B cell (primary cell): ENCODE measurements at regions not wholly inside any gene's neighbourhood (a gene's known extent, or its start where the extent isn't known, plus 50 kb on each side); places are given as distances from the start of the nearest gene placed in this dataset.

ENCODE experiments used
- ATAC-seq: fragments of 200-7000 bp; cut with Tn5 transposase; one replicate; pipeline ENCODE4 v1.10.0; 2021; ENCODE audit warnings: low read depth, mild to moderate bottlenecking, moderate number of reproducible peaks, moderate library complexity
- CTCF ChIA-PET: fragments of 350-600 bp; sonication (Branson Sonifier 250); formaldehyde crosslinking; loops from one replicate; lab custom pipeline; 2021; ENCODE audit warnings: antibody characterized with exemption, inconsistent platforms; lab: Charles Lee
- POLR2A ChIA-PET: fragments of 350-600 bp; sonication (Branson Sonifier 250); formaldehyde crosslinking; loops from one replicate; lab custom pipeline; 2021; ENCODE audit warnings: antibody characterized with exemption; lab: Charles Lee
- DNase-seq: peaks from one replicate; pipeline ENCODE4 v3.0.0; 2013
- H2AFZ ChIP-seq: 2 replicates; pipeline ENCODE4 v1.6.1; 2012; ENCODE audit warnings: mild to moderate bottlenecking, low read depth, low read length; ENCODE audit not compliant: insufficient read depth, poor library complexity, severe bottlenecking
- H3K27ac ChIP-seq, 2 donors: 1 replicate in 1 of 2; 2 replicates in 1 of 2; pipeline ENCODE4 v1.5.1; 2012 to 2013; ENCODE audit warnings: low read length in 2 of 2, mild to moderate bottlenecking in 2 of 2, moderate library complexity in 1 of 2
- H3K27me3 ChIP-seq, 4 experiments: fragments of 200-600 bp in 1 of 4; sonication (generic) in 1 of 4; replicated peaks in 1 of 4; 1 replicate in 2 of 4; 2 replicates in 2 of 4; pipeline versions ENCODE4 v1.6.1 to v1.7.0; 2013 to 2016; ENCODE audit warnings: low read length in 3 of 4, mild to moderate bottlenecking in 2 of 4, mixed read lengths in 1 of 4, moderate library complexity in 1 of 4; ENCODE audit not compliant: insufficient read depth in 4 of 4, control insufficient read depth in 3 of 4; ENCODE audit errors: control extremely low read depth in 1 of 4
- H3K36me3 ChIP-seq, 2 experiments: replicated peaks in 1 of 2; 1 replicate in 1 of 2; 2 replicates in 1 of 2; pipeline versions ENCODE4 v1.6.1 to v1.7.1; 2013; ENCODE audit warnings: low read length in 1 of 2; ENCODE audit not compliant: insufficient read depth in 2 of 2, control insufficient read depth in 1 of 2; ENCODE audit errors: control extremely low read depth in 1 of 2, extremely low read depth in 1 of 2
- H3K4me1 ChIP-seq, 2 donors: fragments of 200-600 bp in 1 of 2; sonication (generic) in 1 of 2; 1 replicate in 1 of 2; 2 replicates in 1 of 2; pipeline versions ENCODE4 v1.5.1 to v1.6.1; 2013 to 2017; ENCODE audit warnings: low read length in 2 of 2; ENCODE audit not compliant: control insufficient read depth in 2 of 2, insufficient read depth in 2 of 2
- H3K4me2 ChIP-seq: replicated peaks from 2 replicates; pipeline ENCODE3; 2012; ENCODE audit warnings: mild to moderate bottlenecking, low read depth, low read length; ENCODE audit not compliant: poor library complexity, severe bottlenecking
- H3K4me3 ChIP-seq, 5 experiments: fragments of 200-600 bp in 1 of 5; sonication (generic) in 1 of 5; 1 replicate in 3 of 5; 2 replicates in 2 of 5; pipeline versions ENCODE4 v1.5.1 to v1.7.0; 2011 to 2016; ENCODE audit warnings: low read length in 4 of 5, mild to moderate bottlenecking in 4 of 5, low read depth in 2 of 5, control low read depth in 1 of 5, moderate library complexity in 1 of 5; ENCODE audit not compliant: insufficient read depth in 1 of 5; ENCODE audit errors: control extremely low read depth in 1 of 5, extremely low read depth in 1 of 5
- H3K79me2 ChIP-seq: fragments of 200-600 bp; sonication (generic); one replicate; pipeline ENCODE4 v1.6.0; 2016; ENCODE audit warnings: low read length; ENCODE audit not compliant: control insufficient read depth, insufficient read depth
- H3K9ac ChIP-seq: fragments of 200-600 bp; sonication (generic); 2 replicates; pipeline ENCODE4 v1.6.1; 2017; ENCODE audit warnings: mild to moderate bottlenecking, low read length, moderate library complexity
- H3K9me3 ChIP-seq, 3 donors: one replicate each; pipeline versions ENCODE4 v1.6.1 to v1.7.1; 2013; ENCODE audit warnings: low read length in 2 of 3; ENCODE audit not compliant: control insufficient read depth in 2 of 3, insufficient read depth in 1 of 3; ENCODE audit errors: control extremely low read depth in 1 of 3
- H4K20me1 ChIP-seq: 2 replicates; pipeline ENCODE4 v1.6.0; 2012; ENCODE audit warnings: mild to moderate bottlenecking, low read length; ENCODE audit not compliant: insufficient read depth, control insufficient read depth, poor library complexity, severe bottlenecking
- H3K27ac Mint-ChIP-seq: one replicate; pipeline ENCODE4 v1.8.0; 2021; ENCODE audit warnings: mixed read lengths
- H3K27me3 Mint-ChIP-seq: one replicate; pipeline ENCODE4 v1.8.0; 2021; ENCODE audit warnings: mixed read lengths
- H3K4me1 Mint-ChIP-seq: one replicate; pipeline ENCODE4 v1.8.0; 2021; ENCODE audit warnings: mixed read lengths
- H3K4me3 Mint-ChIP-seq: one replicate; pipeline ENCODE4 v1.8.0; 2021; ENCODE audit warnings: mixed read lengths
- H3K9me3 Mint-ChIP-seq: one replicate; pipeline ENCODE4 v1.8.0; 2022; ENCODE audit warnings: mixed read lengths; ENCODE audit not compliant: insufficient read depth
- EZH2 ChIP-seq: IDR thresholded peaks from 2 replicates; pipeline ENCODE4 v1.6.1; 2012; ENCODE audit warnings: borderline replicate concordance, low read depth, mild to moderate bottlenecking, moderate library complexity, low read length; ENCODE audit not compliant: insufficient read depth, poor library complexity, severe bottlenecking
- WGBS: methylation state at CpG from one replicate; pipeline ENCODE4 v1.1.5; 2013; ENCODE audit warnings: missing lambda C conversion rate; ENCODE audit not compliant: insufficient coverage; 5-methylcytosine and 5-hydroxymethylcytosine counted together
- intact Hi-C: fragments of 100-400 bp; cut with micrococcal nuclease; formaldehyde crosslinking; loops from one replicate; pipeline ENCODE4 v1.10.0; 2022
- TF ChIP-seq, protein P1 (sequence below): fragments of 200-600 bp; IDR thresholded peaks from one replicate; pipeline ENCODE4 v1.8.0; 2022; ENCODE audit warnings: antibody characterized with exemption, mild to moderate bottlenecking

DNA sequence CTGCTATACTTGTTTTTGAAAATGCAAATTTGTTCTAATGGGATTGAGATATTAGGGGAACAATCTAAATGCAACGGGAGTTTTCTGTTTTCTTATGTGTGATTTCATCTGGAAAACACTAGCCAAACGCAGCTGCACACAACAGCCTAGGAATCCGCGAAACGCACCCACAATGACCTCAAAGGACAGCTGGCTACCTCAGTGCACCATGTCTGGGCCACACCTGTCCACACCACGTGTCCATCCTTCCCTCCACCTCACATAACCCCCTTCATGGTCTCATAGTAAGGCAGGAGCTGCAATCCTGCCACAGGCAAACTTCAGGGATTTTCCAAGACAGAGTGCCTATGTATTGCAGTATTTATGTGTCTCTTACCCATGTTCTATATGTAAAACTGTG, 382.5 kb upstream of the PRKCQ start:
- intact Hi-C loops, result no loop called here
- no peak for DNase-seq
- H3K4me3 Mint-ChIP-seq, result no peak overlapping the region
- no peaks in the 10 kb centered on the region for H3K4me1 Mint-ChIP-seq
- H3K4me3 ChIP-seq, result no peak overlapping the region
- H3K27ac ChIP-seq, result no peak overlapping the region
- H3K4me1 ChIP-seq, result no peaks in the 10 kb centered on the region
- no peak for ATAC-seq
- H3K27me3 ChIP-seq, result peaks cover 0 to 7% (median 0%) of the 10 kb centered on the region in 4 experiments
- POLR2A ChIA-PET, result no interaction called here
- H4K20me1 ChIP-seq, result no peaks in the 10 kb centered on the region
- no peak overlapping the region for H2AFZ ChIP-seq
- H3K36me3 ChIP-seq, result no peaks in the 10 kb centered on the region
- no peaks in the 10 kb centered on the region for H3K79me2 ChIP-seq
- H3K4me2 ChIP-seq, result no peak overlapping the region
- 92% methylated on average over 6 of the region's 6 CpGs for WGBS
- no peak overlapping the region for H3K9ac ChIP-seq
- no peak overlapping the region for H3K27ac Mint-ChIP-seq
- H3K27me3 Mint-ChIP-seq, result peaks cover 18% of the 10 kb centered on the region
- H3K9me3 ChIP-seq, result no peaks in the 10 kb centered on the region
- no peaks in the 10 kb centered on the region for H3K9me3 Mint-ChIP-seq
- CTCF ChIA-PET, result no interaction called here
- TF ChIP-seq, protein P1, sequence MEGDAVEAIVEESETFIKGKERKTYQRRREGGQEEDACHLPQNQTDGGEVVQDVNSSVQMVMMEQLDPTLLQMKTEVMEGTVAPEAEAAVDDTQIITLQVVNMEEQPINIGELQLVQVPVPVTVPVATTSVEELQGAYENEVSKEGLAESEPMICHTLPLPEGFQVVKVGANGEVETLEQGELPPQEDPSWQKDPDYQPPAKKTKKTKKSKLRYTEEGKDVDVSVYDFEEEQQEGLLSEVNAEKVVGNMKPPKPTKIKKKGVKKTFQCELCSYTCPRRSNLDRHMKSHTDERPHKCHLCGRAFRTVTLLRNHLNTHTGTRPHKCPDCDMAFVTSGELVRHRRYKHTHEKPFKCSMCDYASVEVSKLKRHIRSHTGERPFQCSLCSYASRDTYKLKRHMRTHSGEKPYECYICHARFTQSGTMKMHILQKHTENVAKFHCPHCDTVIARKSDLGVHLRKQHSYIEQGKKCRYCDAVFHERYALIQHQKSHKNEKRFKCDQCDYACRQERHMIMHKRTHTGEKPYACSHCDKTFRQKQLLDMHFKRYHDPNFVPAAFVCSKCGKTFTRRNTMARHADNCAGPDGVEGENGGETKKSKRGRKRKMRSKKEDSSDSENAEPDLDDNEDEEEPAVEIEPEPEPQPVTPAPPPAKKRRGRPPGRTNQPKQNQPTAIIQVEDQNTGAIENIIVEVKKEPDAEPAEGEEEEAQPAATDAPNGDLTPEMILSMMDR, result no peak
- no peak for TF ChIP-seq EZH2

DNA sequence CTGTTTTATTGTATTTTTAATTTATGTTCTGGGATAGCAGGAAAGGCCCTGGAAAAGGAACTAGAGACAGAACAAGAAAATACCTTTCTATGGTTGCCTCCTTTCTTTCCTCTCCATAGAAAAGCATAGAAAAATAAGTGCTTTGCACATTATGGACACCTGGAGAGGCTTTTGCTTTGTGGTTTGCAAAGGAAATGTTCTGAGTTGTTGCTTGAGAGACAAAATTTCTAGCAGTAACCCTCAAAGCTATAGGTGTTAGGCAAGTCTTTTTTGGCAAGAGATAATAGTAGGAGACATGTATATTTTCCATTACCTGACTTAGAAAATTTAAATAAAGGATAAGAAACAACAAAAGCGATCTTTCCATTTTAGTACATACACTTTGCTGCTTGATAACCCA, 378.6 kb upstream of the PRKCQ start:
- ATAC-seq (no peak), DNase-seq (no peak)
- no peaks in the 10 kb centered on the region for H3K79me2 ChIP-seq
- H3K4me1 ChIP-seq, result no peaks in the 10 kb centered on the region
- intact Hi-C loops, result no loop called here
- ChIA-PET POLR2A (no interaction called here), CTCF (no interaction called here)
- H3K27ac ChIP-seq, result no peak overlapping the region
- Mint-ChIP-seq H3K9me3 (no peaks in the 10 kb centered on the region), H3K27ac (no peak overlapping the region), H3K4me1 (no peaks in the 10 kb centered on the region), H3K4me3 (no peak overlapping the region), H3K27me3 (peaks cover 8% of the 10 kb centered on the region)
- H2AFZ ChIP-seq, result no peak overlapping the region
- WGBS, result no CpG with 5 or more reads among the region's 1 CpG
- no peaks in the 10 kb centered on the region for H3K36me3 ChIP-seq
- no peaks in the 10 kb centered on the region for H3K9me3 ChIP-seq
- no peaks in the 10 kb centered on the region for H4K20me1 ChIP-seq
- no peak overlapping the region for H3K4me2 ChIP-seq
- H3K27me3 ChIP-seq, result peaks cover 0 to 3% (median 0%) of the 10 kb centered on the region in 4 experiments
- H3K4me3 ChIP-seq, result no peak overlapping the region
- no peak for TF ChIP-seq EZH2
- TF ChIP-seq, protein P1, result no peak
- H3K9ac ChIP-seq, result no peak overlapping the region
